HG02642 (cell line): ENCODE measurements at regions not wholly inside any gene's neighbourhood (a gene's known extent, or its start where the extent isn't known, plus 50 kb on each side); places are given as distances from the start of the nearest gene placed in this dataset.

Experiments used
- ATAC-seq: cut with Tn5 transposase; IDR thresholded peaks from one replicate; pipeline ENCODE4 v1.9.1; 2021; ENCODE audit warnings: mild to moderate bottlenecking; ENCODE audit not compliant: unreplicated experiment, poor library complexity

GRCh38 chr5:15447209-15447608 is 52.8 kb upstream of the FBXL7 start:
- ATAC-seq = no peak

- ATAC-seq = no peak
Measured at GRCh38 chr5:15446552-15446951, 53.4 kb upstream of the FBXL7 start.

- ATAC-seq = no peak
Measured at GRCh38 chr5:15442193-15442570, 57.8 kb upstream of the FBXL7 start.

- ATAC-seq = no peak
Measured at GRCh38 chr5:15441433-15442192, 58.4 kb upstream of the FBXL7 start.

- ATAC-seq = no peak
Measured at GRCh38 chr5:15440434-15440833, 59.5 kb upstream of the FBXL7 start.

- no peak for ATAC-seq
Measured at GRCh38 chr5:15439801-15440200, 60.2 kb upstream of the FBXL7 start.

- no peak for ATAC-seq
Measured at GRCh38 chr5:15433709-15434108, 66.3 kb upstream of the FBXL7 start.

- no peak for ATAC-seq
Measured at GRCh38 chr5:15431923-15432322, 68.1 kb upstream of the FBXL7 start.

GRCh38 chr5:15425766-15426165 is 74.2 kb upstream of the FBXL7 start:
- ATAC-seq = no peak

- no peak for ATAC-seq
Measured at GRCh38 chr5:15424769-15425168, 75.2 kb upstream of the FBXL7 start.

GRCh38 chr5:15421921-15422412 is 78.0 kb upstream of the FBXL7 start:
- no peak for ATAC-seq

GRCh38 chr5:15421381-15421780 is 78.6 kb upstream of the FBXL7 start:
- ATAC-seq = no peak

GRCh38 chr5:15420201-15420600 is 79.8 kb upstream of the FBXL7 start:
- no peak for ATAC-seq

- no peak for ATAC-seq
Measured at GRCh38 chr5:15417156-15417555, 82.8 kb upstream of the FBXL7 start.

GRCh38 chr5:15406478-15406877 is 93.5 kb upstream of the FBXL7 start:
- ATAC-seq = no peak

GRCh38 chr5:15393146-15393545 is 106.8 kb upstream of the FBXL7 start:
- no peak for ATAC-seq

- no peak for ATAC-seq
Measured at GRCh38 chr5:15391704-15392397, 108.1 kb upstream of the FBXL7 start.

- no peak for ATAC-seq
Measured at GRCh38 chr5:15388866-15389265, 111.1 kb upstream of the FBXL7 start.

GRCh38 chr5:15387931-15388524 is 112.0 kb upstream of the FBXL7 start:
- no peak for ATAC-seq

- no peak for ATAC-seq
Measured at GRCh38 chr5:15386122-15386521, 113.9 kb upstream of the FBXL7 start.

GRCh38 chr5:15385553-15385952 is 114.4 kb upstream of the FBXL7 start:
- ATAC-seq = no peak
